ENCODE measurements at regions not wholly inside any gene's neighbourhood (a gene's known extent, or its start where the extent isn't known, plus 50 kb on each side); places are given as distances from the start of the nearest gene placed in this dataset.

DNA sequence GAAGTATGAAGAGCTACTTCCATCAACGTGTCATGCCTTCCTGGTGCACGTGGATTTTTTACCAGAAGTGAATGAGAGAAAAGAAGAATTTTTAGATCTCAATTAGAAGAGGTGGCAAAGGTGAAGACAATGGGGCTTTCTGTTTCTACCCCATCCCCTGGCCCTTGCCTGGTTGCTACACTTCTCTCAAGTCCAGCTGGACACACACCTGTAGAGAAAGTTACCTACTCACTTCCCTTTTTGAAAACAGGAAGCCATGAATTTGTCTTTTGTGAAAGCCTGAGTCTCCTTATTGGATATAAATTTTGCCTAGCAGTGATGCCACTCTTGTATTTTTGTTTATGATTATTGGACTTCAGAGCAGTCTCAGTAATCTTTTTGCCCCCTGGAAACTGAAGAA lies 142.9 kb upstream of the AKR1E2 start:
- TF ChIP-seq EZH2phosphoT487 (IDR thresholded peaks at IDR 0.05; ENCODE audit: insufficient read depth, low read depth) (no peak), EZH2 (IDR thresholded peaks at IDR 0.05; ENCODE audit: insufficient read depth, poor library complexity, severe bottlenecking) (no peak)
